GM23338 (cell line): ENCODE measurements at regions not wholly inside any gene's neighbourhood (a gene's known extent, or its start where the extent isn't known, plus 50 kb on each side); places are given as distances from the start of the nearest gene placed in this dataset.

Experiments
- ATAC-seq: fragments of 200-7000 bp; cut with Tn5 transposase; 3 replicates; pipeline ENCODE4 v1.9.1; 2020
- DNase-seq: peaks from one replicate; pipeline ENCODE4 v3.0.0-alpha.2; 2015; ENCODE audit warnings: low spot score
- H2AFZ ChIP-seq: fragments of 200-600 bp; sonication (generic); 2 replicates; pipeline ENCODE4 v1.8.0; 2016; ENCODE audit warnings: antibody characterized with exemption, mild to moderate bottlenecking, moderate library complexity
- H3F3A ChIP-seq: fragments of 200-600 bp; sonication (generic); replicated peaks from 2 replicates; pipeline ENCODE4 v1.8.0; 2017; ENCODE audit warnings: antibody characterized with exemption, mixed run types, low read depth
- H3K27ac ChIP-seq: fragments of 200-600 bp; sonication (generic); 2 replicates; pipeline ENCODE4 v1.6.1; 2016; ENCODE audit warnings: low read depth
- H3K27me3 ChIP-seq: fragments of 200-600 bp; sonication (generic); 2 replicates; pipeline ENCODE4 v1.8.0; 2016; ENCODE audit warnings: mild to moderate bottlenecking, mixed run types, moderate library complexity; ENCODE audit not compliant: insufficient read depth
- H3K36me3 ChIP-seq: fragments of 200-600 bp; sonication (generic); 2 replicates; pipeline ENCODE4 v1.8.0; 2016; ENCODE audit warnings: mild to moderate bottlenecking; ENCODE audit not compliant: insufficient read depth
- H3K4me1 ChIP-seq: fragments of 200-600 bp; sonication (generic); 2 replicates; pipeline ENCODE4 v1.8.0; 2016; ENCODE audit warnings: mild to moderate bottlenecking, moderate library complexity; ENCODE audit not compliant: insufficient read depth
- H3K4me2 ChIP-seq: fragments of 200-600 bp; sonication (generic); 2 replicates; pipeline ENCODE4 v1.7.1; 2017; ENCODE audit warnings: mixed run types
- H3K4me3 ChIP-seq: fragments of 200-600 bp; sonication (generic); 2 replicates; pipeline ENCODE4 v1.6.1; 2016; ENCODE audit warnings: mixed run types
- H3K79me2 ChIP-seq: fragments of 200-600 bp; sonication (generic); replicated peaks from 2 replicates; pipeline ENCODE4 v1.8.0; 2017; ENCODE audit warnings: mild to moderate bottlenecking; ENCODE audit not compliant: insufficient read depth
- H3K9me2 ChIP-seq: fragments of 200-600 bp; sonication (generic); 2 replicates; pipeline ENCODE4 v1.8.0; 2017; ENCODE audit not compliant: insufficient read depth
- H4K20me1 ChIP-seq: fragments of 200-600 bp; sonication (generic); replicated peaks from 2 replicates; pipeline ENCODE4 v1.8.0; 2017; ENCODE audit warnings: mild to moderate bottlenecking; ENCODE audit not compliant: insufficient read depth
- H3K27ac Mint-ChIP-seq: 2 replicates; pipeline ENCODE4 v1.8.0; 2020; ENCODE audit warnings: inconsistent platforms, mild to moderate bottlenecking, moderate library complexity, mixed read lengths
- H3K27me3 Mint-ChIP-seq: 3 replicates; pipeline ENCODE4 v1.8.0; 2022; ENCODE audit warnings: low read depth, mild to moderate bottlenecking, moderate library complexity, mixed read lengths, inconsistent platforms; ENCODE audit not compliant: insufficient read depth, poor library complexity
- H3K36me3 Mint-ChIP-seq: 3 replicates; pipeline ENCODE4 v1.8.0; 2021; ENCODE audit warnings: low read depth, mild to moderate bottlenecking, inconsistent platforms, moderate library complexity, mixed read lengths
- H3K4me1 Mint-ChIP-seq: 3 replicates; pipeline ENCODE4 v1.8.0; 2020; ENCODE audit warnings: mild to moderate bottlenecking, inconsistent platforms, mixed read lengths
- H3K4me3 Mint-ChIP-seq: 3 replicates; pipeline ENCODE4 v1.8.0; 2021; ENCODE audit warnings: moderate library complexity, mild to moderate bottlenecking, inconsistent platforms, mixed read lengths
- H3K9me3 Mint-ChIP-seq: 3 replicates; pipeline ENCODE4 v1.8.0; 2020; ENCODE audit warnings: moderate library complexity, mild to moderate bottlenecking, inconsistent platforms, mixed read lengths
- CREB1 ChIP-seq: fragments of 250-450 bp; sonication (Bioruptor Pico); IDR thresholded peaks from 2 replicates; pipeline ENCODE4 v1.5.0; 2020; ENCODE audit warnings: low read depth, mild to moderate bottlenecking, moderate library complexity
- EZH2 ChIP-seq: fragments of 200-600 bp; sonication (generic); IDR thresholded peaks from one replicate; pipeline ENCODE4 v1.8.0; 2017; ENCODE audit warnings: antibody characterized with exemption, mild to moderate bottlenecking, low read depth; ENCODE audit not compliant: unreplicated experiment
- JUNB ChIP-seq: IDR thresholded peaks from one replicate; pipeline ENCODE4 v1.6.1; 2016; ENCODE audit warnings: antibody characterized with exemption; ENCODE audit not compliant: unreplicated experiment
- NANOG ChIP-seq: IDR thresholded peaks from 2 replicates; pipeline ENCODE4 v1.6.1; 2016; ENCODE audit warnings: antibody characterized with exemption, borderline replicate concordance
- POLR2AphosphoS5 ChIP-seq: IDR thresholded peaks from 2 replicates; pipeline ENCODE4 v1.6.1; 2016; ENCODE audit warnings: antibody characterized with exemption, low read depth
- STAT1 ChIP-seq: IDR thresholded peaks from one replicate; pipeline ENCODE4 v1.6.1; 2016; ENCODE audit warnings: antibody characterized with exemption; ENCODE audit not compliant: unreplicated experiment
- ZNF114 ChIP-seq: fragments of 250-450 bp; sonication (Bioruptor Pico); IDR thresholded peaks from 2 replicates; pipeline ENCODE4 v1.5.0; 2020; ENCODE audit warnings: mild to moderate bottlenecking, moderate library complexity
- ZNF331 ChIP-seq: fragments of 250-450 bp; sonication (Bioruptor Pico); IDR thresholded peaks from 2 replicates; pipeline ENCODE4 v1.5.0; 2020; ENCODE audit warnings: low read depth, mild to moderate bottlenecking, moderate library complexity
- TF ChIP-seq, protein P1 (sequence below): IDR thresholded peaks from 2 replicates; pipeline ENCODE4 v1.6.1; 2016; ENCODE audit warnings: antibody characterized with exemption
- TF ChIP-seq, protein P2 (sequence below): IDR thresholded peaks from one replicate; pipeline ENCODE4 v1.6.1; 2018; ENCODE audit warnings: antibody characterized with exemption; ENCODE audit not compliant: unreplicated experiment
- TF ChIP-seq, protein P3 (sequence below), 2 experiments: fragments of 200-600 bp in 1 of 2; sonication (generic) in 1 of 2; conservative IDR thresholded peaks; 2 replicates each; pipeline versions ENCODE4 v1.5.1 to v1.6.1; 2016 to 2017; ENCODE audit warnings: antibody characterized with exemption in 2 of 2, low read depth in 2 of 2, mild to moderate bottlenecking in 2 of 2, moderate library complexity in 1 of 2

DNA sequence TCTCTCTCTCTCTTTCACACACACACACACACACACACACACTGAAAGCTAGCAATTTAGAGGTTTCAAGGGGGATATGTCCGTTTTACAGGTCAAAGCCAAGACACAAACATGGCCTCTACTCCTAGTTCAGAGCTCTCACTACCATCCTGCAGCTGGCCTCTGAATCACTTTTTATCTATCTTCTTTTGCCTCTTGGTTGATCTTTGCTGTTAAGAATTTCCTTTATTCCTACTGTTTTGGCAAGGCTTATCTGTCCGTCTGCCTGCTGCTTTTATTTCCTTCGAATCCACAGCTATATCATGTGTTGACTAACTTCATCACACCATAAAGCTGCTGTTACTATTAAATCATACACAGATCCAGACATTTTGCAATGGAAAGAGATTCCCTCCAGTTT, 543.0 kb downstream of the PLCL1 start:
- Mint-ChIP-seq H3K27me3 (no peaks in the 10 kb centered on the region), H3K9me3 (no peaks in the 10 kb centered on the region), H3K36me3 (no peaks in the 10 kb centered on the region), H3K4me3 (no peak overlapping the region), H3K27ac (no peak overlapping the region), H3K4me1 (peaks cover 5% of the 10 kb centered on the region; the same call in 2 of the 3 replicates)
- no peaks in the 10 kb centered on the region for H3K27me3 ChIP-seq
- no peaks in the 10 kb centered on the region for H3K79me2 ChIP-seq
- H3K4me3 ChIP-seq = no peak overlapping the region
- H3K4me1 ChIP-seq = no peaks in the 10 kb centered on the region
- DNase-seq (no peak), ATAC-seq (no peak)
- peak overlapping the region; percentile 63 for H2AFZ ChIP-seq
- H3K4me2 ChIP-seq = no peak overlapping the region
- no peaks in the 10 kb centered on the region for H3K9me2 ChIP-seq
- TF ChIP-seq JUNB (no peak), EZH2 (no peak)
- TF ChIP-seq, protein P1, sequence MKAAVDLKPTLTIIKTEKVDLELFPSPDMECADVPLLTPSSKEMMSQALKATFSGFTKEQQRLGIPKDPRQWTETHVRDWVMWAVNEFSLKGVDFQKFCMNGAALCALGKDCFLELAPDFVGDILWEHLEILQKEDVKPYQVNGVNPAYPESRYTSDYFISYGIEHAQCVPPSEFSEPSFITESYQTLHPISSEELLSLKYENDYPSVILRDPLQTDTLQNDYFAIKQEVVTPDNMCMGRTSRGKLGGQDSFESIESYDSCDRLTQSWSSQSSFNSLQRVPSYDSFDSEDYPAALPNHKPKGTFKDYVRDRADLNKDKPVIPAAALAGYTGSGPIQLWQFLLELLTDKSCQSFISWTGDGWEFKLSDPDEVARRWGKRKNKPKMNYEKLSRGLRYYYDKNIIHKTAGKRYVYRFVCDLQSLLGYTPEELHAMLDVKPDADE = no peak
- H3F3A ChIP-seq = no peaks in the 10 kb centered on the region
- H4K20me1 ChIP-seq = no peaks in the 10 kb centered on the region
- H3K27ac ChIP-seq = no peak overlapping the region
- H3K36me3 ChIP-seq = no peaks in the 10 kb centered on the region

DNA sequence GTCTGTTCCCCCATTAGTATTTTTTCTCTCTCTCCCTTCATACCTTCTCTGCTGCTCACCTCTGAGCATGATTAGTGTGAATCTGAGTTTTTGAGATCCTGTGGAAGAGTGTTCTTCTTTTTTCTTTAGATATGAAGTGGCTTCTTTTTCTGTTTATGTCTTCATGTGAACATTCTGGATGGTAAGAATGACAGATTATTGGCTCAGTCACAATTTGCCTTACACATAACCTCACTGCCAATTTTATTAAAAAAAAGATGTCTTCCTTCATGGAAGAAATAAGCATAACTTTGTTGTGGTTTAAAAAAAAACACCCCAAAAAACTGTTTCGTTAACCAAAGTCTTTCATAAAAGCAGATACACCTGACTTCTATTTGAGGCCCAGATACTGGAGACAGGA, 539.1 kb downstream of the PLCL1 start:
- Histone ChIP-seq H3K27me3 (no peaks in the 10 kb centered on the region), H3K27ac (no peak overlapping the region), H3K36me3 (no peaks in the 10 kb centered on the region), H2AFZ (peak overlapping the region; percentile 68; the same call in 1 of the 2 replicates), H3K4me1 (no peaks in the 10 kb centered on the region), H3K79me2 (no peaks in the 10 kb centered on the region), H4K20me1 (no peaks in the 10 kb centered on the region), H3K9me2 (no peaks in the 10 kb centered on the region), H3F3A (no peaks in the 10 kb centered on the region), H3K4me3 (no peak overlapping the region), H3K4me2 (no peak overlapping the region)
- no peak for DNase-seq
- ATAC-seq = no peak
- Mint-ChIP-seq H3K27me3 (no peaks in the 10 kb centered on the region), H3K9me3 (no peaks in the 10 kb centered on the region), H3K36me3 (no peaks in the 10 kb centered on the region), H3K4me1 (peaks cover 7% of the 10 kb centered on the region; the same call in 2 of the 3 replicates), H3K4me3 (no peak overlapping the region), H3K27ac (no peak overlapping the region)
- no peak for TF ChIP-seq EZH2
- no peak for TF ChIP-seq CREB1 (CRISPR knock-in tag)
- TF ChIP-seq JUNB = no peak
- no peak for TF ChIP-seq STAT1
- TF ChIP-seq NANOG = no peak
- TF ChIP-seq, protein P2, sequence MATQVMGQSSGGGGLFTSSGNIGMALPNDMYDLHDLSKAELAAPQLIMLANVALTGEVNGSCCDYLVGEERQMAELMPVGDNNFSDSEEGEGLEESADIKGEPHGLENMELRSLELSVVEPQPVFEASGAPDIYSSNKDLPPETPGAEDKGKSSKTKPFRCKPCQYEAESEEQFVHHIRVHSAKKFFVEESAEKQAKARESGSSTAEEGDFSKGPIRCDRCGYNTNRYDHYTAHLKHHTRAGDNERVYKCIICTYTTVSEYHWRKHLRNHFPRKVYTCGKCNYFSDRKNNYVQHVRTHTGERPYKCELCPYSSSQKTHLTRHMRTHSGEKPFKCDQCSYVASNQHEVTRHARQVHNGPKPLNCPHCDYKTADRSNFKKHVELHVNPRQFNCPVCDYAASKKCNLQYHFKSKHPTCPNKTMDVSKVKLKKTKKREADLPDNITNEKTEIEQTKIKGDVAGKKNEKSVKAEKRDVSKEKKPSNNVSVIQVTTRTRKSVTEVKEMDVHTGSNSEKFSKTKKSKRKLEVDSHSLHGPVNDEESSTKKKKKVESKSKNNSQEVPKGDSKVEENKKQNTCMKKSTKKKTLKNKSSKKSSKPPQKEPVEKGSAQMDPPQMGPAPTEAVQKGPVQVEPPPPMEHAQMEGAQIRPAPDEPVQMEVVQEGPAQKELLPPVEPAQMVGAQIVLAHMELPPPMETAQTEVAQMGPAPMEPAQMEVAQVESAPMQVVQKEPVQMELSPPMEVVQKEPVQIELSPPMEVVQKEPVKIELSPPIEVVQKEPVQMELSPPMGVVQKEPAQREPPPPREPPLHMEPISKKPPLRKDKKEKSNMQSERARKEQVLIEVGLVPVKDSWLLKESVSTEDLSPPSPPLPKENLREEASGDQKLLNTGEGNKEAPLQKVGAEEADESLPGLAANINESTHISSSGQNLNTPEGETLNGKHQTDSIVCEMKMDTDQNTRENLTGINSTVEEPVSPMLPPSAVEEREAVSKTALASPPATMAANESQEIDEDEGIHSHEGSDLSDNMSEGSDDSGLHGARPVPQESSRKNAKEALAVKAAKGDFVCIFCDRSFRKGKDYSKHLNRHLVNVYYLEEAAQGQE = no peak
- TF ChIP-seq, protein P3, sequence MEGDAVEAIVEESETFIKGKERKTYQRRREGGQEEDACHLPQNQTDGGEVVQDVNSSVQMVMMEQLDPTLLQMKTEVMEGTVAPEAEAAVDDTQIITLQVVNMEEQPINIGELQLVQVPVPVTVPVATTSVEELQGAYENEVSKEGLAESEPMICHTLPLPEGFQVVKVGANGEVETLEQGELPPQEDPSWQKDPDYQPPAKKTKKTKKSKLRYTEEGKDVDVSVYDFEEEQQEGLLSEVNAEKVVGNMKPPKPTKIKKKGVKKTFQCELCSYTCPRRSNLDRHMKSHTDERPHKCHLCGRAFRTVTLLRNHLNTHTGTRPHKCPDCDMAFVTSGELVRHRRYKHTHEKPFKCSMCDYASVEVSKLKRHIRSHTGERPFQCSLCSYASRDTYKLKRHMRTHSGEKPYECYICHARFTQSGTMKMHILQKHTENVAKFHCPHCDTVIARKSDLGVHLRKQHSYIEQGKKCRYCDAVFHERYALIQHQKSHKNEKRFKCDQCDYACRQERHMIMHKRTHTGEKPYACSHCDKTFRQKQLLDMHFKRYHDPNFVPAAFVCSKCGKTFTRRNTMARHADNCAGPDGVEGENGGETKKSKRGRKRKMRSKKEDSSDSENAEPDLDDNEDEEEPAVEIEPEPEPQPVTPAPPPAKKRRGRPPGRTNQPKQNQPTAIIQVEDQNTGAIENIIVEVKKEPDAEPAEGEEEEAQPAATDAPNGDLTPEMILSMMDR (conservative IDR thresholded peaks at IDR 0.05; ENCODE audit: low read depth in 2 of 2) = no peak
- TF ChIP-seq ZNF114 (CRISPR knock-in tag) = no peak
- no peak for TF ChIP-seq POLR2AphosphoS5
- no peak for TF ChIP-seq ZNF331 (CRISPR knock-in tag)
